ENCODE measurements at regions not wholly inside any gene's neighbourhood (a gene's known extent, or its start where the extent isn't known, plus 50 kb on each side); places are given as distances from the start of the nearest gene placed in this dataset.
A peak's percentile ranks its signal among the peaks of the same experiment; 100 is the strongest.

DNA sequence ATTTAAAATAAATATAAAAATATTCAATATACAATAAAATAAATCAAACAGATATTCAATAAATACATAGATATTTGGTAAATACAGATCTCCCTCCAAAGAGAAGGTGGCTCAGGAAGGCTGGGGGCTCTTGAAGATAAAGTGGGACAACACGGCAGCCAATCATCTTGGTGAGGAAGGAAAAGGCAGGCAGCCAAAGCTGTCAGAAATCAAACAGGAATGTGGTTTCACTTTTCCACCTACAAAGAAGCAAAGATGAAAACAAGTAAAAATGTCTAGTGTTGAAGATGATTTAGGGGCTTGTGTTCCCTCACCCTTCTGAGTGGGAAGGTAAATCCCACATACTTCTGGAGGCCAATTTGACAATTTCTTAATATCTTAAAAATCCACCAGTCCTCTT, 85.7 kb downstream of the B3GNT2 start:
- DNase-seq (ENCODE audit: low read depth in 2 of 2) = peak; percentile 32 to 51

DNA sequence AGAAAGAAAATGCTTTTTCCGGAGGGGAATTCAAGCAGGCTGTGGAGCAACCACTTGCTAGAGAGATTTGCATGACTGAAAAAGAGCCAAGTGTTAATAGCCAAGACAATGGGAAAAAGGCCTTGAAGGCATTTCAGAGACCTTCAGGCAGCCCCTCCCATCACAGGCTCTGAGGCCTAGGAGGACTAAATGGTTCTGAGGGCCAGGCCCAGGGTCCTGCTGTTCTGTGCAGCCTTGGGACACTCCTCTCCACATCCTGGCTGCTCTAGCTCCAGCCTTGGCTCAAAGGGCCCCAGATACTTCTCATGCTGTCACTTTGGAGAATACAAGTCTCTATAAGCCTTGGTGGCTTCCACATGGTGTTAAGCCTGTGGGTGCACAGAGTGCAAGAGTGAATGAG, 81.8 kb downstream of the B3GNT2 start:
- DNase-seq (ENCODE audit: low read depth in 2 of 2) = no peak
